ENCODE measurements at regions not wholly inside any gene's neighbourhood (a gene's known extent, or its start where the extent isn't known, plus 50 kb on each side); places are given as distances from the start of the nearest gene placed in this dataset.

DNA sequence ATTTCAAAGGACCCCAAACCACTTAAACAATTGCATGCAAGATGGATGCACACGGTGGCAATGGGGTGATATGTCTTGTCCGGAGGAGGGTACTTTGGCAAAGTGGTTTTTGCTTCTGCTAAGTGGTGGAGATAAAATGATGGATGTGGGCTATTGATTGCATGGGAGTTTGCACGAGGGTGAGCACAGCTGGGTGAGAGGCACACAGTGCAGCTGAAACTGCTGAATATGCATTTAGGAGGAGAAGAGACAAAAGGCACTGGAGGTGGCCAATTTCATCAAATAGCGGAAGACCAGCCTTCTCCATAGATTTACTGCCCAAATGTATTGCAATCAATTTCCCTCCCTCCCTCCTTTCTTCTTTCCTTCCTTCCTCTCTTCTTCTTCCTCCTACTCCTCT lies 414.4 kb upstream of the EEF2KMT start:
- no peak for DNase-seq
- no peaks in the 10 kb centered on the region for H3K36me3 ChIP-seq (ENCODE audit: insufficient read depth, low read length)
- ChIA-PET CTCF (ENCODE audit: partially characterized antibody) (no interaction called here), POLR2A (ENCODE audit: partially characterized antibody) (no interaction called here)
- no peak overlapping the region for H3K4me3 ChIP-seq (ENCODE audit: low read length in 2 of 2)
- Mint-ChIP-seq H3K4me1 (peaks cover 0 to 1% (median 0%) of the 10 kb centered on the region in 4 donors), H3K4me3 (no peak overlapping the region), H3K27ac (no peak overlapping the region), H3K36me3 (no peaks in the 10 kb centered on the region), H3K9me3 (peaks cover 0 to 7% (median 5%) of the 10 kb centered on the region in 8 donors), H3K27me3 (no peaks in the 10 kb centered on the region)
- no peaks in the 10 kb centered on the region for H3K9me3 ChIP-seq (ENCODE audit: control insufficient read depth in 1 of 2, low read length in 2 of 2)
- H3K4me1 ChIP-seq (ENCODE audit: insufficient read depth, low read length): no peaks in the 10 kb centered on the region
- no peak overlapping the region for H3K27ac ChIP-seq (ENCODE audit: low read depth, low read length)
- intact Hi-C loops (cut with micrococcal nuclease): no loop called here
- H3K27me3 ChIP-seq (ENCODE audit: insufficient read depth, low read length): no peaks in the 10 kb centered on the region

DNA sequence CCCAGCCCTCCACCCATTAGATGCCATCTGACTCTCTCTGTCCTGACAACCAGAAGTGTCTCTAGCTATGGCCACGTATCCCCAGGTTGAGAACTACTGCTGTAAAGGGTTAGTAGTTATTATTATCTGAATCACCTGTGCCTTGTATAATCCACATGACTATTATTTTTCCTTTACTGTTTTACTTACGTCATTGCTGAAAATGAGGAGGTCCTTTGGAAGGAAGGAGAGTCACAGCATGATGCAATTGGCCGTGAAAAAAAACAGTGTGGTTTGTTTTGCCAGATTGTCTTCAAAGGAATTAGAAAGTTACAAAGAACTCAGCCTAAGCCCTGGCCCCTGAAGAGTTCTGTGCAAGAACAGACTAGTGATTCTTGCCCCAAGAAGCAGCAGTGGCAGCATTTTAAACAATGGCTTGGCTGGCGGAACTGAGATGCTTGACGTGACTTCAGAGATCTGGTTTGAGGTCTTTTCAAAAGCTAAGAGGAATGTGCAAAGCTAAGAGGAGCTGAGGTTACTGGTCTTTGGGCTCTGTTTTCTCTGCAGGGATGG lies 413.3 kb upstream of the EEF2KMT start:
- H3K9me3 ChIP-seq (ENCODE audit: control insufficient read depth in 1 of 2, low read length in 2 of 2): no peaks in the 10 kb centered on the region
- no peaks in the 10 kb centered on the region for H3K36me3 ChIP-seq (ENCODE audit: insufficient read depth, low read length)
- Mint-ChIP-seq H3K4me1 (no peaks in the 10 kb centered on the region), H3K4me3 (no peak overlapping the region), H3K36me3 (no peaks in the 10 kb centered on the region), H3K27me3 (no peaks in the 10 kb centered on the region), H3K9me3 (peaks cover 0 to 6% (median under 1%) of the 10 kb centered on the region in 8 donors), H3K27ac (no peak overlapping the region)
- no peak for DNase-seq
- intact Hi-C loops (cut with micrococcal nuclease): no loop called here
- no peaks in the 10 kb centered on the region for H3K27me3 ChIP-seq (ENCODE audit: insufficient read depth, low read length)
- H3K4me1 ChIP-seq (ENCODE audit: insufficient read depth, low read length): no peaks in the 10 kb centered on the region
- H3K4me3 ChIP-seq (ENCODE audit: low read length in 2 of 2): no peak overlapping the region
- CTCF ChIA-PET (ENCODE audit: partially characterized antibody): no interaction called here
- H3K27ac ChIP-seq (ENCODE audit: low read depth, low read length): no peak overlapping the region
- POLR2A ChIA-PET (ENCODE audit: partially characterized antibody): no interaction called here

DNA sequence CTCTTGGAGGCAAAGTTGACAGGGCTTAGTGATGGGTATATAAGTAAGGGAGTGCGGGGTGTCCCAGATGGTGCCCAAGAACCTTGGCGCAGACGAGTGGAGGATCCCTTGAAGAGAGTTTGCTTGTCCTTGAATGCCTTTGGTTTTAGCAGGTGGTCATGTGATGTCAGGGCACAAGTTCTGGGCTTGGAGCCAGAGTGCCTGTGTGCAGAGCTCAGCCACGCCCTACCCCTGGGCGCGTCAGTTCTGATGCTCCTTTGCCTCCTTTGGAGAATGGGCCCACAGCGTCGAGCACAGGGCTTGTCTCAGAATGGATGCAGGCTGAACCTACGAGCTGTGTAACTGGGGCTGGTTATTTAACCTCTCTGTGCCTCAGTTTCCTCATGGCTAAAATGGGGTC lies 412.2 kb upstream of the EEF2KMT start:
- Histone ChIP-seq H3K36me3 (ENCODE audit: insufficient read depth, low read length) (no peaks in the 10 kb centered on the region), H3K9me3 (ENCODE audit: control insufficient read depth in 1 of 2, low read length in 2 of 2) (no peaks in the 10 kb centered on the region), H3K27me3 (ENCODE audit: insufficient read depth, low read length) (no peaks in the 10 kb centered on the region), H3K4me1 (ENCODE audit: insufficient read depth, low read length) (no peaks in the 10 kb centered on the region), H3K27ac (ENCODE audit: low read depth, low read length) (no peak overlapping the region), H3K4me3 (ENCODE audit: low read length in 2 of 2) (no peak overlapping the region)
- intact Hi-C loops (cut with micrococcal nuclease): no loop called here
- ChIA-PET CTCF (ENCODE audit: partially characterized antibody) (no interaction called here), POLR2A (ENCODE audit: partially characterized antibody) (no interaction called here)
- H3K36me3 Mint-ChIP-seq: no peaks in the 10 kb centered on the region
- H3K9me3 Mint-ChIP-seq: peaks cover 0 to 6% (median under 1%) of the 10 kb centered on the region in 8 donors
- H3K4me1 Mint-ChIP-seq: no peaks in the 10 kb centered on the region
- no peak overlapping the region for H3K4me3 Mint-ChIP-seq
- no peak overlapping the region for H3K27ac Mint-ChIP-seq
- DNase-seq: no peak
- no peaks in the 10 kb centered on the region for H3K27me3 Mint-ChIP-seq

DNA sequence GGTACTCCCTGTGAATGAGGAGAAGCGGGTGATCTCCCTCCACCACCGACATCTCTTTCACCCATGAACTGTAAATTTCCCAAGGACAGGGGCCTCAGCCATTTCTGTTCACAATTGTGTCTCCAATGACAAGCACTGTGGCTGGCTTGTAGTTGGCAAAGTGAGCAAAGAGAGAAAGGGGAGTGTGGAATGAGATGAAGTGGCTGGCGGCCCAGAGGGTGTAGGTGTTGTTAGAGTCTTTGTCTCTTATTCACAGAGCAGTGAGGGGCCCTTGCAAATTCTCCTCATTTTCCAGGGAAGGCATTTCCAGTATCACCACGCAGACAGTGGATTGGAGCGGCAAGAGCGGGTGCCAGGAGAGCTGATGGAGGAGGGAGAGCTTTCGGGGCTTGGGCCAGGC lies 411.7 kb upstream of the EEF2KMT start:
- H3K27ac Mint-ChIP-seq: peak overlapping the region in 1 of 7 donors; percentile 36
- DNase-seq: no peak
- intact Hi-C loops (cut with micrococcal nuclease): no loop called here
- H3K27me3 Mint-ChIP-seq: no peaks in the 10 kb centered on the region
- ChIA-PET POLR2A (ENCODE audit: partially characterized antibody) (no interaction called here), CTCF (ENCODE audit: partially characterized antibody) (no interaction called here)
- H3K36me3 ChIP-seq (ENCODE audit: insufficient read depth, low read length): no peaks in the 10 kb centered on the region
- H3K27ac ChIP-seq (ENCODE audit: low read depth, low read length): no peak overlapping the region
- H3K27me3 ChIP-seq (ENCODE audit: insufficient read depth, low read length): no peaks in the 10 kb centered on the region
- H3K4me1 ChIP-seq (ENCODE audit: insufficient read depth, low read length): no peaks in the 10 kb centered on the region
- H3K9me3 Mint-ChIP-seq: peaks cover 0 to 4% (median 2%) of the 10 kb centered on the region in 8 donors
- no peak overlapping the region for H3K4me3 Mint-ChIP-seq
- no peaks in the 10 kb centered on the region for H3K9me3 ChIP-seq (ENCODE audit: control insufficient read depth in 1 of 2, low read length in 2 of 2)
- no peaks in the 10 kb centered on the region for H3K4me1 Mint-ChIP-seq
- no peaks in the 10 kb centered on the region for H3K36me3 Mint-ChIP-seq
- H3K4me3 ChIP-seq (ENCODE audit: low read length in 2 of 2): no peak overlapping the region

DNA sequence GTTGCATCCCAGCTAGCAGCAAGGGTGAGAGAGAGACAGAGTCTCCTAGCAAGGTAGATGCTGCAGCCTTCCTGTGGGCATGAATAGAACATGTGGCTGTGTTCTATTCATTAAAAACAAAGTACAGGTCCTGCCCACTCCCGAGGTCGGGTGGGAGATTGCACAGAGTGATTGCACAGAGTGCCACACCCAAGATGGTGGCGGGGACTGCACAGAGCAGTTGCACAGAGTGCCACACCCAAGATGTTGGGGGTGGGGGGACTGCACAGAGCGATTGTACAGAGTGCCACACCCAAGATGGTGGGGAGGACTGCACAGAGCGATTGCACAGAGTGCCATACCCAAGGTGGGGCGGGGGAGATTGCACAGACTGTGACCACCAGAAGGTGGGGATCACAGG lies 410.8 kb upstream of the EEF2KMT start:
- POLR2A ChIA-PET (ENCODE audit: partially characterized antibody): no interaction called here
- DNase-seq: no peak
- Histone ChIP-seq H3K36me3 (ENCODE audit: insufficient read depth, low read length) (no peaks in the 10 kb centered on the region), H3K27ac (ENCODE audit: low read depth, low read length) (no peak overlapping the region), H3K4me3 (ENCODE audit: low read length in 2 of 2) (no peak overlapping the region), H3K27me3 (ENCODE audit: insufficient read depth, low read length) (no peaks in the 10 kb centered on the region), H3K9me3 (ENCODE audit: control insufficient read depth in 1 of 2, low read length in 2 of 2) (no peaks in the 10 kb centered on the region), H3K4me1 (ENCODE audit: insufficient read depth, low read length) (no peaks in the 10 kb centered on the region)
- Mint-ChIP-seq H3K4me1 (no peaks in the 10 kb centered on the region), H3K4me3 (no peak overlapping the region), H3K9me3 (peaks cover 0 to 2% (median 0%) of the 10 kb centered on the region in 8 donors), H3K36me3 (no peaks in the 10 kb centered on the region), H3K27ac (no peak overlapping the region), H3K27me3 (peaks cover 0 to under 1% of the 10 kb centered on the region in 2 donors)
- intact Hi-C loops (cut with micrococcal nuclease): no loop called here
- CTCF ChIA-PET (ENCODE audit: partially characterized antibody): no interaction called here

DNA sequence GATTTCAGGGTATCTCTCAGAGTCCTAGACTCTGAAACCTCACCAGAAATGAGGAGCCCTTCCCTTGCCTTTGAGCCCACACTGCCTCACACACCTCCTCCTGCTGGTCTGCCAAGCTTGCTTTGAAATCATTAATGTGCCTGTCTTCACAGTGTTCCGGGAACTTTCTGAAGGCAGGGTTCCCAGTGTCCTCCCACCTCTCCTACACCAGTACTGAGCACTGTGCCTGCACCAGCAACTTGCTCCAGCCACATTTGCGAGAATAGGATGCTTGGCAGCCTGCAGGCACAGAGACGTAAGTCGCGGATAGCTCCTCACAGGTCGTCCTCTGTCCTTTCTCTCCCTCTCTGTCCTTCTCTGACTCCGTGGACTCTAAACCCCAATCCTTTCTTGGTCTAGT lies 408.4 kb upstream of the EEF2KMT start:
- H3K9me3 ChIP-seq (ENCODE audit: control insufficient read depth in 1 of 2, low read length in 2 of 2): no peaks in the 10 kb centered on the region
- no peaks in the 10 kb centered on the region for H3K27me3 ChIP-seq (ENCODE audit: insufficient read depth, low read length)
- no peak overlapping the region for H3K27ac ChIP-seq (ENCODE audit: low read depth, low read length)
- no peaks in the 10 kb centered on the region for H3K36me3 Mint-ChIP-seq
- peaks cover 2 to 5% of the 10 kb centered on the region in 2 donors for H3K27me3 Mint-ChIP-seq
- no peaks in the 10 kb centered on the region for H3K36me3 ChIP-seq (ENCODE audit: insufficient read depth, low read length)
- H3K4me3 Mint-ChIP-seq: no peak overlapping the region
- H3K4me3 ChIP-seq (ENCODE audit: low read length in 2 of 2): no peak overlapping the region
- POLR2A ChIA-PET (ENCODE audit: partially characterized antibody): no interaction called here
- CTCF ChIA-PET (ENCODE audit: partially characterized antibody): no interaction called here
- H3K27ac Mint-ChIP-seq: no peak overlapping the region
- H3K9me3 Mint-ChIP-seq: peaks cover 0 to 2% (median 0%) of the 10 kb centered on the region in 8 donors
- intact Hi-C loops (cut with micrococcal nuclease): no loop called here
- DNase-seq: no peak
- no peaks in the 10 kb centered on the region for H3K4me1 ChIP-seq (ENCODE audit: insufficient read depth, low read length)
- no peaks in the 10 kb centered on the region for H3K4me1 Mint-ChIP-seq

DNA sequence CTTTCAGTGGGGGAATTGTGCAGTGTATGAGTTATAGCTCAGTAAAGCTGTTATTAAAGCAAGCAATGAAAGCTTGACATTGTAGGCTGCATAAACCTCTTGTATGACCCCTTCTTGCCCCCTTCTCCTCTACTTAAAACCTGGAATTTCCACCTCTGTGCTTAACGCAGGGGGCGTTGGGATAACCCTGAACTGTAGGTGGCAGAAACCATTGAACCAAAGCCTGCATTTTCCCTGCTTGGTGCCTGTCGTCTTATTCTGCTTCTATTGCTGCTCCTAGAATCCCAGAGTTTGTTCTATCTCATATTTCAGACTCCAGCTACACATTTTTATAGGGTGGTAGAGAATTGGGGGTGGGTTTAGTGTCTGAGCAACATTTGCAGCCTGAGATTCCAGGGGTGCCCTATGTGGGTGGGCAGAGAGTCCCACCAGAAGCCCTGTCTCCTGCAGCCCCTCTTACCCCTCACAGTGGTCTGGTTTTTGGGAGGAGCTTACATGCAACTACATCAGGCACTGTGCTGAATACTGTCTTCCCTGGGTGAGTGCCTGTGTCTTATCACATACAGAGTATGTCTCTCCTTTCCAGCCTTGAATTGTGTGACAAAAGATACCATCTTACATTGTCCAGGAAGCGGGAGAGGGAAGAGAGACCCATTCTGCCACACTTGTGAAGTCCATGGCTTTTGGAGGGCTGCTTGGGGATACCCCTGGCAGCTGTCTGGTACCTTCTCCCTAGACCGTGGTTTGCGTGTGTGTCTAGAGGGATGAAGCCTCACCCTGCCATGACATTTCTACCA lies 407.7 kb upstream of the EEF2KMT start:
- Mint-ChIP-seq H3K27ac (no peak overlapping the region), H3K9me3 (peaks cover 0 to 2% (median 0%) of the 10 kb centered on the region in 8 donors), H3K27me3 (peaks cover 2 to 6% of the 10 kb centered on the region in 2 donors), H3K4me3 (no peak overlapping the region), H3K36me3 (no peaks in the 10 kb centered on the region), H3K4me1 (no peaks in the 10 kb centered on the region)
- DNase-seq: no peak
- H3K9me3 ChIP-seq (ENCODE audit: control insufficient read depth in 1 of 2, low read length in 2 of 2): no peaks in the 10 kb centered on the region
- intact Hi-C loops (cut with micrococcal nuclease): no loop called here
- H3K4me3 ChIP-seq (ENCODE audit: low read length in 2 of 2): no peak overlapping the region
- H3K27me3 ChIP-seq (ENCODE audit: insufficient read depth, low read length): no peaks in the 10 kb centered on the region
- no peak overlapping the region for H3K27ac ChIP-seq (ENCODE audit: low read depth, low read length)
- CTCF ChIA-PET (ENCODE audit: partially characterized antibody): no interaction called here
- POLR2A ChIA-PET (ENCODE audit: partially characterized antibody): no interaction called here
- H3K36me3 ChIP-seq (ENCODE audit: insufficient read depth, low read length): no peaks in the 10 kb centered on the region
- H3K4me1 ChIP-seq (ENCODE audit: insufficient read depth, low read length): no peaks in the 10 kb centered on the region

Data from CD4-positive, alpha-beta memory T cell (primary cell).